ENCODE measurements at regions not wholly inside any gene's neighbourhood (a gene's known extent, or its start where the extent isn't known, plus 50 kb on each side); places are given as distances from the start of the nearest gene placed in this dataset.

- DNase-seq (ENCODE audit: low read depth in 4 of 4, low spot score in 3 of 4) = no peak
Measured at GRCh38 chr9:32289756-32290155, 94.7 kb upstream of the ACO1 start.

DNA sequence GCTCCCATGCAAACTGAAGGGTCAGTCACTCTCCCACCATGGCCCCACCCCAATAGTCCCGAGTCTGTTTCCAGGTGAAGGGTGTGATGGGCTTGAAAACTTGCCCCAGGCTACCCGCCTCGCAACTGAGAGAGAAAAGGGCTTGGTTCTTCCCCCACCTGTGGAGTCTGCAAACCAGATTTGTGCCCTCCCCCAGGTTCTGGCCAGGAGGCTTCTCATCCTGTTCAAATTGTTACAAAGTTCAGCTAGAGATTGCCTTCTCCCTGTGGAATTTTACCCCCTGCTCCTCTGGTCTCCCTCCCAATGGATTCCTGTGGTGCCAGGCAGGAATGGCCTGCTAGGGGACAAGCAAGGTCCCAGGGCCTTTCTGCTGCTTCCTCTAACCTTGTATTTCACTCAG, 93.1 kb upstream of the ACO1 start:
- DNase-seq (ENCODE audit: low read depth in 4 of 4, low spot score in 3 of 4) = no peak

- no peak for DNase-seq (ENCODE audit: low read depth in 4 of 4, low spot score in 3 of 4)
Measured at GRCh38 chr9:32292611-32293010, 91.8 kb upstream of the ACO1 start.

DNA sequence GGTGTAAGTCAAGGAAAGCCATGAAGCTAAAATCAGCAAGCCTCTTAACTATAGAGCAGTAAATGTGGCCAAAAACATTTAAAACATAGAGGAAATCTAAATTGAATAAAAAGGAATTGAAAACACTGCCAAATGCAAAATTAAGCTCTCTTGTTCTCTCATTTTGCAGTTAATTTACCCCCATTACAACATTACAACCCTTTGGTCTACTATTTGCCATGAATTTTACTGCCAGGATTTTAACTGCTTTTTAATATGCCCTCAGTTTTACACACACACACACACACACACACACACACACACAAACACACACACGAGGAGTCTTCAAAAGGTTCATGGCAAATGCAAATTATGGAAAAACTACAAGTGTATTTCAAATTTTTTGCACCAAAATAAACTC, 91.4 kb upstream of the ACO1 start:
- DNase-seq (ENCODE audit: low read depth in 4 of 4, low spot score in 3 of 4) = no peak

DNA sequence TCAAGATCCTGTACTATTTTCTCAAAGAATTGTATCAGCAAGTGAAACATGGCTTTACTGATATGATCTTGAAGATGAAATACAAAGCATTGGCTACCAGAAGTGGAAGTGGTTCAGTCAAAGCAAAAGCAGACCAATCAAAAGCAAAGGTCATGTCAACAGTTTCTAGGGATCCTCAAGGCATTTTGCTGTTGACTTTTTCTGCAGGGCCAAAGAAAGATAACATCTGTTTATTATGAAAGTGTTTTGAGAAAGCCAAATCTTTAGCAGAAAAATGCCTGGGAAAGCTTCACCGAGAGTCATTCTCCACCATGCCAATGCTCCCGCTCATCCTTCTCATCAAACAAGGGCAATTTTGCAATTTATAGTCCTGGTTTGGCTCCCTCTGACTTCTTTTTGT, 90.3 kb upstream of the ACO1 start:
- DNase-seq (ENCODE audit: low read depth in 4 of 4, low spot score in 3 of 4) = peak in 1 of 4 donors; percentile 9

- DNase-seq (ENCODE audit: low read depth in 4 of 4, low spot score in 3 of 4) = no peak
Measured at GRCh38 chr9:32300373-32300772, 84.1 kb upstream of the ACO1 start.

GRCh38 chr9:32304495-32304894, 79.9 kb upstream of the ACO1 start:
- DNase-seq (ENCODE audit: low read depth in 4 of 4, low spot score in 3 of 4) = no peak

GRCh38 chr9:32306006-32306405, 78.4 kb upstream of the ACO1 start:
- no peak for DNase-seq (ENCODE audit: low read depth in 4 of 4, low spot score in 3 of 4)

GRCh38 chr9:32319312-32319929, 65.0 kb upstream of the ACO1 start:
- no peak for DNase-seq (ENCODE audit: low read depth in 4 of 4, low spot score in 3 of 4)

- no peak for DNase-seq (ENCODE audit: low read depth in 4 of 4, low spot score in 3 of 4)
Measured at GRCh38 chr9:32322622-32323021, 61.8 kb upstream of the ACO1 start.

- no peak for DNase-seq (ENCODE audit: low read depth in 4 of 4, low spot score in 3 of 4)
Measured at GRCh38 chr9:32326146-32326545, 58.3 kb upstream of the ACO1 start.

DNA sequence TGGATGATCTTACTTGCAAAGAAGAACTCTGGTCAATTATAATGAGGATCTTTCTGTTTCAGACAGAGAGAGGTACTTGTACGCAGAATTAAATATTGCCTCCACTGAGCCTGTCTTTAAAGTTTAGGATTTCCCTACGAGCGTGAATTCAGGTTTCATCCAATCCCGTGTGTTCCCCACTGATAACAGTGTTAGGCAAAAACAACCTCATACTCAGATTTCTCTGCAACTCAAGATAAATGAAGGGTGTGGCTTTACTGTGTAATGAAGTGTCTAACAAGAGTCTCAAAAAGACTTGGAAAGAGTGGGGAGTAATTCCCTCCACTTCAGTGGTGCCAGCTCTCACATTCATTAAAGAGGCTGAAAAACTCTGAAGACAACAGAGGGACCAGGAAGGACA, 53.2 kb upstream of the ACO1 start:
- DNase-seq (ENCODE audit: low read depth in 4 of 4, low spot score in 3 of 4) = no peak

- DNase-seq (ENCODE audit: low read depth in 4 of 4, low spot score in 3 of 4) = no peak
Measured at GRCh38 chr9:32334112-32334511, 50.3 kb upstream of the ACO1 start.

Data from left renal pelvis (tissue), 4 donors.